HG03457 (cell line): ENCODE measurements at regions not wholly inside any gene's neighbourhood (a gene's known extent, or its start where the extent isn't known, plus 50 kb on each side); places are given as distances from the start of the nearest gene placed in this dataset.

Experiments used
- ATAC-seq: cut with Tn5 transposase; IDR thresholded peaks from one replicate; pipeline ENCODE4 v1.9.1; 2021; ENCODE audit warnings: moderate number of reproducible peaks; ENCODE audit not compliant: unreplicated experiment

DNA sequence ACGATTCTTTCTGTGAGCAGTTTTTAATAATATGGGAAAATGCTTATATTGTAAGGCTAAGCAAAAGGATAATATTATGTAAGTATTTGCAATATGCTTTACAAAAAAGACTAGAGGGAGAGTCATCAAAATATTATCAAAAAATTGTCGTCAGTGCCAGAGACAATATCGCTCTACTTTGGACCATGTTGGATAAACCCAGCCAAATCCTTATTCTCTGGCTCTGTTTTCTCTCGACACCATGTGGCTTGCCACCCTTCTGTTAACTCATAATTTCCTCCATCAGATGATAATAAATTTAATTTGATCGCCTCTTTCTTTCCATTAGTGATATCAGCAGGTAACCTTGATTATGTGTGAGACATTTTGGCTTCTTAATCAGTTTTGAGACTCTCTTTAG, 129.9 kb downstream of the CDC42EP3 start:
- no peak for ATAC-seq

DNA sequence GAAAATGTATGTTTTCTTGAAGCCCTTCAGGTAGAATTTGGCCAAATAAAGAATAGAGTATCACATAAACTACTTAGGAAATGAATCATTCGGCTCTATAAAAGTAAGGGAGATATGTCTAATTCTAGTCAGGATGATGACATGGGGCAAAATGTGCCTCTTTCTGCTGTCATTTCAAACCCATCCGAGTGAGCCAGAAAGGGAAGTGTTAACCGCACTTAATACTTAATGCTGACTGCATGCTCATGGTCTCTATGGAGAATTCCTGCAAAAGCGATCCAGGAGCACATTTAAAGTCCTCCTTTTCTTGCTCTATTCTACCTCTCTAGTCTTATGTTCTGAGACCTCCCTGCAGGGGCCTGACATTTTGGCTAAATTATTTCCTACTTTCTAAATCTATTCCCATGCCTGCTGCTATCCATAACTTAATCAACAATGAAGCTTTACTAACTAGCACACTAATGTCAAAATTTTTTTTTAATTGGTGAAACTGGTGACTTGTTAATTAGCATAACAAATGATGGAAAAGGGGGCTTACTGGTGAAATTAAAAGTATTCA, 127.4 kb downstream of the CDC42EP3 start:
- ATAC-seq, result no peak

DNA sequence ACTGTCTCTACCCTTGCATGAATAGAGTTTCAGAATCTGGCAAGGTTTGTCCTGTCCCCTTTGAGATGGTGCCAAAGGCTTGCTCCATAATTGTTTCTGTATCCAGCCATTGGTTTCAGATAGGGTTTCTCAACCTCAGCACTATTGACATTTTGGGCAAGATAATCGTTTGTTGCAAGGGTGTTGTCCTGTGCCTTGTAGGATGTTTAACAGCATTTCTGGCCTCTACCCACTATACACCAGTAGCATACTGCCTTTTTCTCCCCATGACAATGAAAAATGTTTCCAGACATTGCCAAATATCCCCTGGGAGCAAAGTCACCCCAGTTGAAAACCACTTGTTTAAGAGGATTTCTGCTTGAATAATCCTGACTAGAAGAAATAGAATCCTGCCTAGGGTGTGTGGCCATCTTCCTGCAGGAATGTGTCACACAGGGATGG, 126.8 kb downstream of the CDC42EP3 start:
- no peak for ATAC-seq

DNA sequence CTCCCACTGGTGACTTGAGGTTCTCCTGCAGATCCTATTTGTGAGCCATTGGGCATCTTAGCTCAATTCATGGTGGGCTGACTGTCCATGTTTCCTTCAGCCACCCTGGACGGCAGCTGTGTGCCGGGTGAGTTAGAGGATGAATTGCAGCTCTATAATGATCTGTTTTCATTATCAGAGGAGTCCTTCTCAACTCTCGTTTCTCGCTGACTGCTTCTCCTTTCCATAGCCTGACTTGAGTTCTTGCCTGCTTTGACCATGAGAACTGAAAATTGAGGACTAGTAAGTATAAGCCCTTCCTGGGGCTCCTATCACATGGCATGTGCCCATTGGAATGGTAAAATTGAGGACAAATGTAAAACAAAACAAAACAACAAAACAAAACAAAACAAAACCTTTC, 121.8 kb downstream of the CDC42EP3 start:
- ATAC-seq, result no peak

DNA sequence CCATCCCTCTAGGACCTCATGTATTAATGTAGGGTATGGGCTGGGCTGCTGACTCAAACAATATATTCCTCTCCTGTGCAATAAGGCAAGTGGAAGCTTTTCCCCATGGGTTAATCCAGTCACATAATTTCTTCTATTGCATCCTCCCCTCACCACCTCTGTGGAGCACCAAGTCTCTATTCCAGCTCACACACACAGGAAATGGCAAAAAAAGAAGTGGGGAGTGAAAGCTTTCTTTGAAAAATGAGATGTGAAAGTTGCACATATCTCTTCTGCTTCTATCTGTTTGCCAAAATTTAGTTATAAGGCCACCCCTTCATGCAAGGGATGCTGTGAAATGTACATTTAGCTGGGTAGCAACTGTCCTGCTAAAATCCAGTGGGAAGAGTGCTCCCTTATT, 121.3 kb downstream of the CDC42EP3 start:
- no peak for ATAC-seq

DNA sequence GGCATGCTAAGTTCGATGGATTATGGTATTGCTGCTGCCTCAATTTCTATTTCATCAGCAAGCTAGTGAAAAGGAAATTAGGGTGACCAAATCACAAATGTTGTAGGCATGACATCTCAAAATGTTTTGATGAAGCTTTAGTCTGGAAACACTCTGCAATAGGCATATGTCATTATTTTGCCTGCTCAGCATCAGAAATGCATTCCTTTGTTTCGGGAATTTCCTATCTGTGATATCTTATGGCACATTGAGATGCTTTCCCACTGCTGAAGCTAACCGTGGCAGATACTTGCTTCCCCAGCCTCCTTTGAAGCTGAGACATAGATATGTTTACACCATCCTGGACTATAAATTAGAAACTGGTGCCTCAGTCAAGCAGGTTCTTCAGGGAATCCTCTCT, 119.7 kb downstream of the CDC42EP3 start:
- ATAC-seq, result no peak

DNA sequence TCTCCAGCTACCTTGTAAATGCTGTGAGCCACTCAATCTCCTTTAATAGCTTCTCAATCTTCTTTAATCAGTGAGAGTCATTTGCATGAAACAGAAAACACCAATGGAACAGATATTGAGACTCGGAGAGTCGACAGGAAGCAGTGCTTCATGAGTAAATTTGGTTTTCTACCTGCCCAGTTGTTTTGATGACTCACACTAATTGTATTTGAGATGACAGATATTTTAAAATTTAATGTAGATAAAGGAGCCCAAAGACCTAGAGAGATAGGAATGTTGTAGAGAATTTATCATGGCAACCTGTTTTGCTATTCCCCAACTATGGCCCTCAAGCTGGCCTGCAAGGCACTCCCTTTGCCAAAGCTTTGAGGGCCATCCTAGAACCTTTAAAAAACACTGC, 119.1 kb downstream of the CDC42EP3 start:
- no peak for ATAC-seq

DNA sequence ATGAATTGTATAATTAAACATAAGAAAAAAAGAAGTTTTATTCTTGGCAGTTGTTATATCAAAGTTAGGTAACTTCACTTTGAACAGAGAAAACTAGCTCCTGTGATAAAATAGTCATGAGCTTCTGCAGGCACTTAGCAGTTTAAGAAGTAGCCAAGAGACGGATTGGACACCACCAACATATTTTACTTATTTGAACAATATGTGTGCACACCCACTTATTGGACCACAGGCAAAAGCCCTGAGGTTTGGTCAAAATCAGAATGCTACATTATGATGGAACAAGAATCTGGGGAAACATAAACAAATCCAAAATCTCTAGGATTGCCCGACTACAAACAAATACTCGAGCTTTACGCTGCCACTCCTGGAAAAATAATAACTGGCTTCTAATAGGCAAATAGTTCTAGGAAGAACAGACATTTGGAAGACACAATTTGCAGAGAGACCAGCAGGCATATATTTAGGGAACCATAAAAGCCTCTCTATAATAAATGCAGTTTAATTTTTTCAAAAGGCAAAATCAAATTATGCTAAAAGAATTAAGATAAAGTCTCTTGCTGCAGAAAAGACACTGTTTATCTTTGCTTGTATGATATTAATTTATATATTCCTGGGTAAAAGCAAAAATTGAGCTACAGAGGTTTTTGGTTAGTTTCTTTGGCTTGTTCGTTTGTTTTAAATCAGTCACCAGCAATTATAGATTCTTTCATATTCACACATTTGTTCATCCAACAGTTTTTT, 117.9 kb downstream of the CDC42EP3 start:
- ATAC-seq, result no peak

DNA sequence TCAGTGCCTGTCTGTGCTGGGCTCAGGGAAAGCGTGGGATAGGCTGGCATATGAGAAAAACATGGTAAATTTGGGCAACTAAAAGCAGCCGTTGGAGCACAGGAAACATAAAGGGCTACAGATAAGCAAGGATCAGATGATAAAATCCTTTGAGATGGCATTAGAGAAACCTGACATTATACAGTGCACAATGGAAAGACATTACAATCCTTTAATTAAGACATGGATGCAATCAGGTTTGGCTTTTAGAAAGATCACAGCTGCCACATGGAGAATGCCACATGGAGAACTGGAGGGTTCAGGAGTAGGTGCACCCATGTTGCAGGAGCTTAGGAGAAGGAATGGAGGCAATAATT, 117.3 kb downstream of the CDC42EP3 start:
- ATAC-seq, result no peak

DNA sequence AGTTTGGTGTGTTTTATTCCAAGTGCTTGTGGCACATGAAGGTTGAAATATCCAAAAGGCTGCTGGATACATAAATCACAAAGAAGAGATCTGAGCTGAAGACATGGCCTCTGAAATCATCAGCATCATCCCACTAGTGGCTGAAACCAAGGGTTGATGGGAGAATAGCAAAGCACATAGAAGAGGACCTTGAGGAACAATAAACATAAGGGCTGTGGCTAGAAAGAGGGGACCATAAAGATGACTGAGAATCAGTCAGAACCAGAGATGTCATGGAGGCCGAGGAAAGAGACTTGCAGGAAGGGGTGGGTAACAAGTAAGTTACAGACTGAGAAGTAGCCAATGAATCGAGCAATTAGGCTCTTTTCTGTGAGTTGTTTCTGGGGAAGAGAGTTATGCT, 116.8 kb downstream of the CDC42EP3 start:
- no peak for ATAC-seq

DNA sequence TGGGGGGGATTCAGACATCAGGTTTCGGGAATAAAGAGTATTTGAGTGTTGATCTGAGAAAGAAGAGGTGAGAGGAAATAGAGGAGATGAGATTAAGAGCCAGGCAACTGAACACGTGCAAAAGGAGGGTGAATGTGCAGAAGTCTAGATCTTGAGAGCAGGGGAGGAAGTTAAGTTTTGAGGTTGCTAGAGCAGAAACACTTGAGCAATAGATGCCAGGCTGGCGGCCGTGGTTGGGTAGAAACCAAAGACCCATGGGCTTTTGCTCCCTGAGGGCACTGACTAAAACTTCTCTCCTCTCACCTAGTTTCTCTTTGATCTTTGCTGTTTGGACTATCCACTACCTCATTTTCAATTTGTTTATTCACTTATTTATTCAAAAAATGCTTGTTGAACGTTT, 116.0 kb downstream of the CDC42EP3 start:
- ATAC-seq, result no peak

DNA sequence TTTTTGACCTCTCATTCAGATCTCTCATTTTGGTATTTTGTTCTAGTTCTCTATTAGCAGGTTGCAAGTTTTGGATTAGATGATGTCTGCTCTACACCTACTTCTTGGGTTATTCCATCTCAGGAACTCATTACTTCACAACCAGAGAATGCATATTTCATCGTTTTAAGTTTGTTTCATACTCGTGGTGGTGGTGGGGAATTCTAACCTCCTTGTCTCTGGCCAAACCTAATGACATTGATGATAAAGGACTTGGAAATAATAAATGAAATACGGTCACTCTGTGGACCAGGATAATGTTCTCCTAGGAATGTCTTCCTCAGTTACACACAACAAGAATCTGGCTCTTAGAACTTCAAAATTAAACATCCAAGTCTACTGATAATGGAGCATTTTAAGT, 115.2 kb downstream of the CDC42EP3 start:
- ATAC-seq, result no peak

DNA sequence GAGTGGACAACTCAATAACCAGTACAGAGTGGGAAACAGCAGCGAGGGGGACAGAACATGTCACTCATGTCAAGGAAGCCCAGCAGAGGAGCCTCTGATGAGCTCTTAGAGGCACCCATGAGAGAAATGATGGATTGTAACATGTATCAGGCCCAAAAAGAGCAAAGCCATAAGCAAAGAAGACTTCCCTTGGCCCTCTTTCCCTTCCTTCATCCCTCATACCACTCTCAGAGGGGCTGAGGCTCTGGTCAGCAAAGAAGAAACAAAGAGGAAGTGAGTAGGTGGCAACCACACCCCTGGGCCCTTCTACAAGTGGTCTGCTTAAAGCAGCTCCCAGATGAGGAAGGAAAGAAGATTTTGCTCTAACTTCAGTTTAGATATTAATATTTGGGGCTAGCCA, 112.8 kb downstream of the CDC42EP3 start:
- ATAC-seq, result peak; percentile 68

DNA sequence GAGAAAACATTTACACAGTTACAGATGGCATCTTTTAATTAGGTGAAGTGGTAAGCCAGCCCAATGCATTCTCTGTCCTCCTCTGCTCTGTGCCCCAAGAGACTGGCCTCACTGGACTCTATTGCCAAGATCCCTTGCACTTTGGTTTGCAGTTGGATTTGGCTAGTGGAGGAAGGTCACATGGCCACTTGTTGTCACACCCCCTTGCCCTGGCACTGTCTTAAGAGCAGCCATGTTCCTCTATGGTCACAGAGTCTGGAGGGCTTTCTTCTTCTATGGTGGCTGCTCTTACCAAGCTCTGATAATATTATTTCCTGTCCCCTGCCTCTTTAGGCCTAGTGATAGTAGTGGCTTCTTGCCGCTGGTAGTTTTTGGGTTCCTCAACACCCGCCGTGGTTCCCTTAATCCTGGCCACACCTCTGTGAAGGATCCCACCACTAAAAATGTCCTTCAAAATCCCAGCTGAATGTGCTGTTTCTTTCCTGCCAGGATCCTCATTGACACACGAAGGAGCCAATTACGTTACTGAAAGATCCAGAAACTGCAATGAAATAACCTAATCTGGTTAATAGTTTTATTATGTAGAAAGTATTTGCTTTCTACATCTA, 111.1 kb downstream of the CDC42EP3 start:
- ATAC-seq, result no peak

DNA sequence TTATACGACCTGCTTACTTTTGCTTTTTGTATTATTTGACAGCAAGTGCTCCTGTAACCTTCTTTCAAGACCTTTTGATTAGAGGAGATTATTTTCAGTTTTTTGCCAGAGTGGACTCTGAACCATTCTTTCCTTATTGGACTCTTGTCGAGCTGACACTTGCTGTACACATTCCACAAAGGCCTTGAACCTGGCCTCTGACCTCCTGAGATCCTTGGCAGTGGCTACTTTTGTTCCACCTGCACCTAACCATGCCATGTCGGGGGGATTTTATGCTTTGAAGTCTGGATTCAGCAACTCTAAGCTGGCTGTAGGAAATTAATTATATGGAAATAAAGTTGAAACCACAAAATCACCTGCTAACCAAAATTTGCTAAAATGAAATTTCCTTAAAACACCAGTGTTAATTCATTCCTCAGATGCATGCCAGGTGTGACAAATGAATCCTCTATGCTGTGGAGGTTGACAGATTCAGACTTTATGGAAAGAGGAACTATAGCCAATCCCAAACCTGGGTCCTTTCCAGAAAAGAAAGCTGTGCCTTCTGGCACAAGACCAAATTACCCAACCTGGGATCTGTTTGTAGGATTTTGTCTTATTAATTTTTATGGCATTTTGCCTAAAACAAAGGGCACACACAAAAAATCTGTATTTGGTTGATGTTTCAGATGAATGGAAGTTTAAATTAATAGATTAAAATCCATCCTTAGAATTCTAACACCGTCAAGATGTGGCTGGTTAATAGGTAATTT, 110.4 kb downstream of the CDC42EP3 start:
- no peak for ATAC-seq

DNA sequence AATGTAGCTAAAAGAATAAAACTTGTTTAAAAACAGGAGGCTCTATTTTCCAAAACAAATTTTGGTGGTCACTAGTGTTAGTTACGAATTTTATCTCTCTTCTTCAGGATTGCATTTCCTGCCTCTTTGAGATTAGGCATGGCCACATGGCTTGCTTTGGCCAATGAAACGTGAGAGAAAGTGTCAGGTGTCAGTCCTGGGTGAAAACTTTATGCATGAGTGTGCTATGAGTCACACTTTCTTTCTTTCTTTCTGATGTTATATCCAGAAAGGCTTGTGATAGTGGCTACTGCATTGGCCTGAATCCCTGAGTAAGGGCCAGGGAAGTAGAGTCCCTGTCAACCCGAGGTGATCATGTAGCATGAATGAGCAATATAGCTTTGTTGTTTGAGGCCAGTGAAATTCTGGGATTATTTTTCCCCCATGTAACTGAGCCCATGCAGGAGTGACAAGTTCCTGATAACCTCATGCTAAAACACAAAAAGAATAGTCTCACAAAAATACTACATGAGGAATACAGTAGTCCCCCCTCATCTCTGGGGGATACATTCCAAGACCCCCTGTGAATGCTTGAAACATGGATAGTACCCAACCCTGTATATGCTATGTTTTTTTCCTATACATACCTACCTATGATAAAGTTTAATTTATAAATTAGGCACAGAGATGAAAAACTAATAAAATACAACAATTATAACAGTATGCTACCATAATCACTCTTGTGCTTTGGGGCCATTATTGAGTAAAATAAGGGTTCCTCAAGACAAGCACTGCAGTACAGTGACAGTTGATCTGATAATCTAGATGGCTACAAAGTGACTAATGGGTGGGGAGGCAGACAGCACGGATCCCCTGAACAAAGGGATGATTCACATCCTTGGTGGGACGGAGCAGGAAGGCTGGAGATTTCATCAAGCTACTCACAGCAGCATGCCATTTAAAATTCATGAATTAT, 109.5 kb downstream of the CDC42EP3 start:
- ATAC-seq, result peak; percentile 51

DNA sequence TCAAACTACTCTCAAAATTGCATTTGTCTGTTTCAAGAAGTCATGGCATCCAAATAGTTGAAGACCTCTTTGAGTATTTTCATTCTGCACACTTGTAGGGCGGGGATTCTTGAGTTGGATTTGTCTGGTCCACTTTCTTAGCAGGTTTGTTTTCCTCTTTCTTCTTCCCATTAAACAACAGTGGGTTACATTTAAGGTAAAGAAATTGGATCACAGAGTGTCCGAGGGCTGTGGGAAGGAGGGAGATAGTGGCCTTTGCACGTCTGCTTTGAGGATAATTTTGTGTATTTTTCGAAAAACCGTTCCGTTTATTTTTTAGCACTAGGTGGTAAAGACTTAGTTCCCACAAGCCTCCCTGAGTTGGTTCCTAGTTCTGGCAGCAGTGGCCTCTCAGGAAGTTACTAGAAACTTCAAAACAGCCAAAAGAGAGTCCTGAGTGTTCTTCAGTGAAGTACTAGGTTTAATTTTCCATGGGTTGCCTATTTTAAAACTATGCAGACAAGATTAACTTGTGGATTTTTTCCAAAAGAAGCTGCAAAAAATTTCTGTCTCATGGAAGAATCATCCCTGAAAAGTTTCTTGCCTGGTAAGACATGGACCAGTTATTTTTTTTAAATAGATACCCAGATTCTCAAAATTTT, 107.9 kb downstream of the CDC42EP3 start:
- ATAC-seq, result no peak

DNA sequence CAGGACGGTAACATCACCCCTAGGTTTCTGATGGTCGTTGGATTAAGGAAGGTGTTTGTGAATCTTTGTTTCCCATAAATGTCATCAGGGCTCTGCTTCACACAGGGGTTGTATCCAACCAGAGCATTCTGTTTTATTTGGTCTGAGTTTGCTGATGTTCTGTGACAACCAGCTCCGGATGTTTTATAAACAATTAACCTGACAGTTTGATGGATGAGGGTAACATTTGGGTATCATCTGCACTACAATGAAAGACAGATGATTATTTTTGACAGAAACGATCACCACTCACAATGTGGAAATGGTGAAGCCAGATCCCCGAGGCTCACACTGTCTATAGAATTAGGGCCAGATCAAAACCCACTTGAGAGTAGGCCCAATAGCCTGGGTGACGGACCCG, 107.1 kb downstream of the CDC42EP3 start:
- no peak for ATAC-seq

DNA sequence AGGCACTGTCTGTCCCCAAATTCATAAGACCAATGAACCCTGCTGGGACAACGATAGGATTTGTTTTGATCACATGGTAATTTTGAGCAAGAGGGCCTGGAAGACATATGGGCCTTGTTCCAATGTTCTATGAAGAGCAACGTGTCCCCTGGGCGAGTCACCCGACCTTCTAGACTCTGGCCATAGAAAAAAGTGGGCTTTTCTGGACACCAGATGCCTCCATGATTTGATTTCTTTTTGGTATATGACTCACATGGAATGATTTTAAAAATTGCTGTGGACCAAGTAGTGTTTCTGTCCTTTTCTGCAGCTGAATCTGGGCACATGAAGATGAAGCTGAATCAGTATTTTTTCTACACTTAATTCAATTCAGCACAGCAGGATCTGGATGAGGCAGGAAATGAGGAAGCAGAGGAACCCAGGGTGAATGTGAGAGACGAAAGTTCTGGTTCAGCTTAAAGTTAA, 104.9 kb downstream of the CDC42EP3 start:
- no peak for ATAC-seq

DNA sequence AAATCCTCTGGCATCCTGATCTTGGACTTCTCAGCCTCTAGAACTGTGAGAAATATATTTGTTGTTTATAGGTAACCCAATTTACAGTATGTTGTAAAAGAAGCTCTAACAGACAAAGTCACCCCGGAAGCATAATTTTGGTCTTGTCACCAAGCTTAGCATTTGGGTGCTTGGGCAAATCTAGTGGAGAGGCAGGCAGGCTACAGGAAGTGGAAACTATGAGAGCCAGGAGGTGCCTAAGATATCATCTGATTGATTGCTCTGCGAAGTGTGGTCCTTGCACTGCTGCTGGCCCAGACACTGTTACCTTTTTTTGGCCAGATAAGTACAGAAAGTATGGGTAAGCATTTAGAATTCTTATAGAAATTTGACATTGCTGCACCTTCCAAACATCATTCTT, 102.9 kb downstream of the CDC42EP3 start:
- ATAC-seq, result no peak
